ENCODE measurements at regions not wholly inside any gene's neighbourhood (a gene's known extent, or its start where the extent isn't known, plus 50 kb on each side); places are given as distances from the start of the nearest gene placed in this dataset.

GRCh38 chr1:244974106-244974505 is 109.8 kb upstream of the HNRNPU start:
- no peak overlapping the region for H3K4me2 ChIP-seq (ENCODE audit: insufficient read depth, low read length)
- ATAC-seq (no peak), FAIRE-seq (no peak), DNase-seq (ENCODE audit: extremely low read depth in 1 of 4, low spot score in 3 of 4) (no peak)
- H3K9ac ChIP-seq (ENCODE audit: insufficient read depth in 1 of 2, low read depth in 2 of 2, low read length in 2 of 2), result no peak overlapping the region
- no peaks in the 10 kb centered on the region for H3K9me1 ChIP-seq (ENCODE audit: control insufficient read depth, insufficient read depth, low read length)
- H3K79me2 ChIP-seq (ENCODE audit: control insufficient read depth, insufficient read depth, low read length), result peaks cover 32% of the 10 kb centered on the region
- H3K27ac ChIP-seq (ENCODE audit: extremely low read depth, low read depth, low read length), result no peak overlapping the region
- H3K4me1 ChIP-seq (replicated peaks in 1 of 2; ENCODE audit: control insufficient read depth in 2 of 2, insufficient read depth in 2 of 2, low read length in 2 of 2), result peaks cover 4 to 16% of the 10 kb centered on the region in 2 experiments; a peak in 4 of 5 replicates
- CTCF ChIA-PET (ENCODE audit: low intra/inter-chr PET ratio), result no interaction called here
- H3K4me3 ChIP-seq, result no peak overlapping the region
- H2AFZ ChIP-seq (ENCODE audit: low read depth, low read length), result no peak overlapping the region
- BruUV-seq (replicated peaks), result no TSS peak
- no peaks in the 10 kb centered on the region for H3K9me3 ChIP-seq (replicated peaks; ENCODE audit: control insufficient read depth, insufficient read depth, low read depth, low read length)
- whole genome bisulfite sequencing (ENCODE audit: insufficient coverage, low coverage, missing lambda C conversion rate), result 90% methylated on average over 2 of the region's 2 CpGs
- H3K36me3 ChIP-seq (ENCODE audit: control insufficient read depth, insufficient read depth, low read length), result peaks cover 9% of the 10 kb centered on the region; the same call in 1 of the 3 replicates
- no peak for TF ChIP-seq ZFX (CRISPR knock-in tag; IDR thresholded peaks at IDR 0.05)
- no peak for TF ChIP-seq ZNF592 (IDR thresholded peaks at IDR 0.05)
- no peak for TF ChIP-seq MAX (CRISPR knock-in tag; IDR thresholded peaks at IDR 0.05)
- TF ChIP-seq CHD7 (IDR thresholded peaks at IDR 0.05; ENCODE audit: low read depth, low read length), result no peak
- no peak for TF ChIP-seq SIRT6 (IDR thresholded peaks at IDR 0.05; ENCODE audit: low read depth, low read length)
- TF ChIP-seq TAF7 (tag; IDR thresholded peaks at IDR 0.05), result no peak
- TF ChIP-seq SRSF3 (IDR thresholded peaks at IDR 0.05; ENCODE audit: insufficient read depth, low read length), result no peak
- H4K20me1 ChIP-seq (replicated peaks; ENCODE audit: control insufficient read depth, insufficient read depth, low read length), result no peaks in the 10 kb centered on the region
- POLR2A ChIA-PET, result no interaction called here
- in situ Hi-C loops (cut with MboI), result loop anchor here (5.0 kb wide), 1 partner anchor 73 kb away; no protein-coding TSS in a partner anchor
- intact Hi-C loops (cut with micrococcal nuclease), result loop anchor here (5.0 kb wide), 1 partner anchor 322 kb away; the partner anchor contains the start of gene DESI2
- no peaks in the 10 kb centered on the region for H3K27me3 ChIP-seq (ENCODE audit: control insufficient read depth in 2 of 2, insufficient read depth in 2 of 2, low read length in 2 of 2)

Data from K562 (cell line).